Hepatocyte (in vitro differentiated cells): ENCODE measurements at regions not wholly inside any gene's neighbourhood (a gene's known extent, or its start where the extent isn't known, plus 50 kb on each side); places are given as distances from the start of the nearest gene placed in this dataset.

ENCODE experiments used
- DNase-seq: peaks from one replicate; pipeline ENCODE4 v3.0.0-alpha.2; 2016; ENCODE audit warnings: low spot score
- H2AFZ ChIP-seq: fragments of 200-600 bp; sonication (generic); 2 replicates; pipeline ENCODE4 v1.6.0; 2016; ENCODE audit warnings: antibody characterized with exemption, mild to moderate bottlenecking
- H3K27ac ChIP-seq: fragments of 200-600 bp; sonication (generic); 2 replicates; pipeline ENCODE4 v1.5.1; 2016; ENCODE audit warnings: mild to moderate bottlenecking
- H3K27me3 ChIP-seq: fragments of 200-600 bp; sonication (generic); 2 replicates; pipeline ENCODE4 v1.6.1; 2016
- H3K36me3 ChIP-seq: fragments of 200-600 bp; sonication (generic); replicated peaks from 2 replicates; pipeline ENCODE4 v1.5.1; 2016; ENCODE audit warnings: low read depth; ENCODE audit not compliant: insufficient read depth
- H3K4me1 ChIP-seq: fragments of 200-600 bp; sonication (generic); 2 replicates; pipeline ENCODE4 v1.5.1; 2016; ENCODE audit warnings: mild to moderate bottlenecking, moderate library complexity; ENCODE audit not compliant: insufficient read depth
- H3K4me2 ChIP-seq: fragments of 200-600 bp; sonication (generic); 2 replicates; pipeline ENCODE4 v1.6.0; 2016
- H3K4me3 ChIP-seq: fragments of 200-600 bp; sonication (generic); 2 replicates; pipeline ENCODE4 v1.5.1; 2016; ENCODE audit warnings: mild to moderate bottlenecking
- H3K79me2 ChIP-seq: fragments of 200-600 bp; sonication (generic); 2 replicates; pipeline ENCODE4 v1.6.0; 2017; ENCODE audit warnings: mild to moderate bottlenecking
- H3K9me2 ChIP-seq: fragments of 200-600 bp; sonication (generic); replicated peaks from 2 replicates; pipeline ENCODE4 v1.6.0; 2017; ENCODE audit warnings: mild to moderate bottlenecking; ENCODE audit not compliant: insufficient read depth
- H3K9me3 ChIP-seq: fragments of 200-600 bp; sonication (generic); 2 replicates; pipeline ENCODE4 v1.5.1; 2016; ENCODE audit warnings: low read depth, mild to moderate bottlenecking
- H4K20me1 ChIP-seq: fragments of 200-600 bp; sonication (generic); 2 replicates; pipeline ENCODE4 v1.6.0; 2016; ENCODE audit warnings: mild to moderate bottlenecking; ENCODE audit not compliant: insufficient read depth, poor library complexity, severe bottlenecking
- CTCF ChIP-seq: fragments of 200-600 bp; sonication (generic); IDR thresholded peaks from 2 replicates; pipeline ENCODE4 v1.5.1; 2016; ENCODE audit warnings: antibody characterized with exemption, mild to moderate bottlenecking; ENCODE audit not compliant: poor library complexity
- EZH2 ChIP-seq: fragments of 200-600 bp; sonication (generic); IDR thresholded peaks from 2 replicates; pipeline ENCODE4 v1.6.1; 2016; ENCODE audit warnings: antibody characterized with exemption, mild to moderate bottlenecking, borderline replicate concordance
- EZH2phosphoT487 ChIP-seq: fragments of 200-600 bp; sonication (generic); IDR thresholded peaks from one replicate; pipeline ENCODE4 v1.6.1; 2018; ENCODE audit warnings: antibody characterized with exemption, mild to moderate bottlenecking, low read depth, moderate library complexity; ENCODE audit not compliant: unreplicated experiment, severe bottlenecking
- WGBS: methylation state at CpG from one replicate; pipeline ENCODE4 v1.1.6; 2016; ENCODE audit warnings: low lambda C conversion rate; ENCODE audit errors: missing lambda C conversion rate; 5-methylcytosine and 5-hydroxymethylcytosine counted together

- Histone ChIP-seq H3K4me3 (no peak overlapping the region), H3K9me3 (no peaks in the 10 kb centered on the region), H4K20me1 (no peaks in the 10 kb centered on the region), H2AFZ (no peak overlapping the region), H3K9me2 (no peaks in the 10 kb centered on the region), H3K27me3 (no peaks in the 10 kb centered on the region), H3K27ac (no peak overlapping the region), H3K36me3 (no peaks in the 10 kb centered on the region), H3K4me2 (no peak overlapping the region), H3K4me1 (peaks cover 11% of the 10 kb centered on the region), H3K79me2 (no peaks in the 10 kb centered on the region)
- no peak for DNase-seq
- 89% methylated on average over 3 of the region's 3 CpGs for WGBS
- TF ChIP-seq EZH2phosphoT487 (no peak), CTCF (no peak), EZH2 (no peak)
Measured at GRCh38 chr6:110526726-110527125, 50.3 kb upstream of the SLC22A16 start.
